ENCODE measurements at regions not wholly inside any gene's neighbourhood (a gene's known extent, or its start where the extent isn't known, plus 50 kb on each side); places are given as distances from the start of the nearest gene placed in this dataset.

- H3K27me3 ChIP-seq (replicated peaks in 1 of 4; ENCODE audit: control extremely low read depth in 1 of 4, control insufficient read depth in 3 of 4, insufficient read depth in 4 of 4, low read length in 3 of 4): no peaks in the 10 kb centered on the region
- CTCF ChIA-PET: no interaction called here
Measured at GRCh38 chr18:45551142-45551815, 64.0 kb upstream of the SLC14A2 start.

More at GRCh38 chr18:45551142-45551815, 64.0 kb upstream of the SLC14A2 start:
- ATAC-seq (ENCODE audit: low read depth): no peak
- no peaks in the 10 kb centered on the region for H3K79me2 ChIP-seq (ENCODE audit: control insufficient read depth, insufficient read depth, low read length)
- no peaks in the 10 kb centered on the region for H3K36me3 ChIP-seq (replicated peaks in 1 of 2; ENCODE audit: control extremely low read depth in 1 of 2, control insufficient read depth in 1 of 2, extremely low read depth in 1 of 2, insufficient read depth in 2 of 2, low read length in 1 of 2)
- no peak overlapping the region for H3K4me2 ChIP-seq (replicated peaks; ENCODE audit: low read depth, low read length, poor library complexity, severe bottlenecking)
- H3K9me3 ChIP-seq (ENCODE audit: control extremely low read depth in 1 of 3, control insufficient read depth in 2 of 3, insufficient read depth in 1 of 3, low read length in 2 of 3): no peaks in the 10 kb centered on the region
- no peak overlapping the region for H3K9ac ChIP-seq (ENCODE audit: low read length)
- H3K4me1 ChIP-seq (ENCODE audit: control insufficient read depth in 2 of 2, insufficient read depth in 2 of 2, low read length in 2 of 2): no peaks in the 10 kb centered on the region
- no peak for TF ChIP-seq EZH2 (IDR thresholded peaks at IDR 0.05; ENCODE audit: borderline replicate concordance, insufficient read depth, low read depth, low read length, poor library complexity, severe bottlenecking)
- no peak for TF ChIP-seq CTCF (IDR thresholded peaks at IDR 0.05)
- H3K27ac ChIP-seq (ENCODE audit: low read length in 2 of 2): no peak overlapping the region
- no peak overlapping the region for H3K4me3 ChIP-seq (ENCODE audit: control extremely low read depth in 1 of 5, extremely low read depth in 1 of 5, insufficient read depth in 1 of 5, low read depth in 2 of 5, low read length in 4 of 5)
- no peaks in the 10 kb centered on the region for H3K4me1 Mint-ChIP-seq
- POLR2A ChIA-PET: no interaction called here
- DNase-seq: no peak
- H3K27ac Mint-ChIP-seq: no peak overlapping the region
- intact Hi-C loops (cut with micrococcal nuclease): no loop called here
- H3K9me3 Mint-ChIP-seq (ENCODE audit: insufficient read depth): no peaks in the 10 kb centered on the region
- no peak overlapping the region for H3K4me3 Mint-ChIP-seq
- H3K27me3 Mint-ChIP-seq: peaks cover 16% of the 10 kb centered on the region
- 54% methylated on average over 4 of the region's 6 CpGs for WGBS (ENCODE audit: insufficient coverage)
- H4K20me1 ChIP-seq (ENCODE audit: control insufficient read depth, insufficient read depth, low read length, poor library complexity, severe bottlenecking): no peaks in the 10 kb centered on the region
- no peak overlapping the region for H2AFZ ChIP-seq (ENCODE audit: insufficient read depth, low read depth, low read length, poor library complexity, severe bottlenecking)
